ENCODE measurements at regions not wholly inside any gene's neighbourhood (a gene's known extent, or its start where the extent isn't known, plus 50 kb on each side); places are given as distances from the start of the nearest gene placed in this dataset.

GRCh38 chr13:63421123-63421522 is 2005.5 kb upstream of the PCDH20 start:
- Histone ChIP-seq H3K4me3 (no peak overlapping the region), H3K36me3 (no peaks in the 10 kb centered on the region), H3K4me1 (ENCODE audit: low read depth) (no peaks in the 10 kb centered on the region), H3K27ac (no peak overlapping the region), H3K27me3 (no peaks in the 10 kb centered on the region), H3K9me3 (ENCODE audit: low read depth) (no peaks in the 10 kb centered on the region)
- DNase-seq (ENCODE audit: low read depth in 1 of 2, low spot score in 1 of 2), result no peak
- TF ChIP-seq CTCF (IDR thresholded peaks at IDR 0.05; ENCODE audit: low read depth, low read length), result no peak

- TF ChIP-seq CTCF (IDR thresholded peaks at IDR 0.05; ENCODE audit: low read depth, low read length), result no peak
- H3K27me3 ChIP-seq, result no peaks in the 10 kb centered on the region
- H3K4me1 ChIP-seq (ENCODE audit: low read depth), result no peaks in the 10 kb centered on the region
- no peaks in the 10 kb centered on the region for H3K36me3 ChIP-seq
- no peak for DNase-seq (ENCODE audit: low read depth in 1 of 2, low spot score in 1 of 2)
- H3K9me3 ChIP-seq (ENCODE audit: low read depth), result no peaks in the 10 kb centered on the region
- no peak overlapping the region for H3K4me3 ChIP-seq
- H3K27ac ChIP-seq, result no peak overlapping the region
Measured at GRCh38 chr13:63420685-63421084, 2005.0 kb upstream of the PCDH20 start.

GRCh38 chr13:63414247-63414646 is 1998.6 kb upstream of the PCDH20 start:
- H3K27ac ChIP-seq, result no peak overlapping the region
- TF ChIP-seq CTCF (IDR thresholded peaks at IDR 0.05; ENCODE audit: low read depth, low read length), result no peak
- no peak overlapping the region for H3K4me3 ChIP-seq
- H3K4me1 ChIP-seq (ENCODE audit: low read depth), result no peaks in the 10 kb centered on the region
- no peaks in the 10 kb centered on the region for H3K36me3 ChIP-seq
- no peaks in the 10 kb centered on the region for H3K27me3 ChIP-seq
- DNase-seq (ENCODE audit: low read depth in 1 of 2, low spot score in 1 of 2), result no peak
- no peaks in the 10 kb centered on the region for H3K9me3 ChIP-seq (ENCODE audit: low read depth)

GRCh38 chr13:63409791-63410351 is 1994.2 kb upstream of the PCDH20 start:
- Histone ChIP-seq H3K27ac (no peak overlapping the region), H3K36me3 (no peaks in the 10 kb centered on the region), H3K4me3 (no peak overlapping the region), H3K4me1 (ENCODE audit: low read depth) (no peaks in the 10 kb centered on the region), H3K27me3 (no peaks in the 10 kb centered on the region), H3K9me3 (ENCODE audit: low read depth) (no peaks in the 10 kb centered on the region)
- TF ChIP-seq CTCF (IDR thresholded peaks at IDR 0.05; ENCODE audit: low read depth, low read length), result no peak
- no peak for DNase-seq (ENCODE audit: low read depth in 1 of 2, low spot score in 1 of 2)

GRCh38 chr13:63408331-63409189 is 1992.9 kb upstream of the PCDH20 start:
- H3K27me3 ChIP-seq, result no peaks in the 10 kb centered on the region
- peak in 1 of 2 donors; percentile 33 for DNase-seq (ENCODE audit: low read depth in 1 of 2, low spot score in 1 of 2)
- no peak overlapping the region for H3K4me3 ChIP-seq
- H3K36me3 ChIP-seq, result no peaks in the 10 kb centered on the region
- no peak for TF ChIP-seq CTCF (IDR thresholded peaks at IDR 0.05; ENCODE audit: low read depth, low read length)
- no peaks in the 10 kb centered on the region for H3K4me1 ChIP-seq (ENCODE audit: low read depth)
- H3K9me3 ChIP-seq (ENCODE audit: low read depth), result no peaks in the 10 kb centered on the region
- H3K27ac ChIP-seq, result no peak overlapping the region
